PC-3 (cell line): ENCODE measurements at regions not wholly inside any gene's neighbourhood (a gene's known extent, or its start where the extent isn't known, plus 50 kb on each side); places are given as distances from the start of the nearest gene placed in this dataset.
A peak's percentile ranks its signal among the peaks of the same experiment; 100 is the strongest.

ENCODE experiments used
- ATAC-seq: fragments of 200-7000 bp; cut with Tn5 transposase; 2 replicates; pipeline ENCODE4 v1.9.1; 2020; ENCODE audit warnings: mild to moderate bottlenecking, moderate library complexity
- BruUV-seq: library from RNA; stranded (reverse); fragments of 400-500 nt; replicated peaks from 2 replicates; lab custom pipeline; 2021; lab: Mats Ljungman, UMichigan
- CTCF ChIA-PET: fragments of 300-600 bp; sonication (Branson Sonifier 250); formaldehyde crosslinking; loops from one replicate; lab custom pipeline; 2022; ENCODE audit warnings: antibody characterized with exemption; lab: Charles Lee
- POLR2A ChIA-PET: fragments of 300-600 bp; sonication (Branson Sonifier 250); formaldehyde crosslinking; loops from one replicate; lab custom pipeline; 2022; ENCODE audit warnings: antibody characterized with exemption; ENCODE audit not compliant: unreplicated experiment; lab: Charles Lee
- DNase-seq: peaks from one replicate; pipeline ENCODE4 v3.0.0-alpha.2; 2015
- H2AFZ ChIP-seq: fragments of 300-600 bp; sonication (generic); 2 replicates; pipeline ENCODE4 v1.6.0; 2016; ENCODE audit warnings: antibody characterized with exemption, low read length
- H3F3A ChIP-seq: fragments of 300-600 bp; sonication (generic); one replicate; pipeline ENCODE4 v1.6.0; 2017; ENCODE audit warnings: antibody characterized with exemption, low read length, control low read depth, mild to moderate bottlenecking; ENCODE audit not compliant: unreplicated experiment
- H3K27ac ChIP-seq: fragments of 300-600 bp; sonication (generic); 2 replicates; pipeline ENCODE4 v1.5.1; 2016; ENCODE audit warnings: mild to moderate bottlenecking, low read length
- H3K27me3 ChIP-seq: fragments of 300-600 bp; sonication (generic); 2 replicates; pipeline ENCODE4 v1.6.1; 2016; ENCODE audit warnings: low read length, mixed read lengths
- H3K36me3 ChIP-seq: fragments of 300-600 bp; sonication (generic); 2 replicates; pipeline ENCODE4 v1.6.1; 2016; ENCODE audit warnings: low read depth, mixed run types, low read length, mixed read lengths
- H3K4me1 ChIP-seq: fragments of 300-600 bp; sonication (generic); 2 replicates; pipeline ENCODE4 v1.5.1; 2016; ENCODE audit warnings: low read length; ENCODE audit not compliant: insufficient read depth
- H3K4me2 ChIP-seq: fragments of 300-600 bp; sonication (generic); 2 replicates; pipeline ENCODE4 v1.6.0; 2016; ENCODE audit warnings: low read length
- H3K4me3 ChIP-seq: fragments of 300-600 bp; sonication (generic); 2 replicates; pipeline ENCODE4 v1.5.1; 2016; ENCODE audit warnings: mild to moderate bottlenecking, low read length, mixed read lengths
- H3K79me2 ChIP-seq: fragments of 300-600 bp; sonication (generic); 2 replicates; pipeline ENCODE4 v1.6.1; 2017; ENCODE audit warnings: low read length, mixed read lengths
- H3K9ac ChIP-seq: fragments of 300-600 bp; sonication (generic); 2 replicates; pipeline ENCODE4 v1.6.0; 2016; ENCODE audit warnings: mild to moderate bottlenecking, low read length
- H3K9me2 ChIP-seq: fragments of 300-600 bp; sonication (generic); replicated peaks from 2 replicates; pipeline ENCODE4 v1.6.1; 2016; ENCODE audit warnings: mixed run types, low read length, mixed read lengths
- H3K9me3 ChIP-seq: fragments of 300-600 bp; sonication (generic); 2 replicates; pipeline ENCODE4 v1.6.1; 2016; ENCODE audit warnings: low read length, mixed read lengths
- H4K20me1 ChIP-seq: fragments of 300-600 bp; sonication (generic); 2 replicates; pipeline ENCODE4 v1.6.1; 2016; ENCODE audit warnings: low read length, mixed read lengths
- CTCF ChIP-seq: fragments of 300-600 bp; sonication (generic); conservative IDR thresholded peaks from 2 replicates; pipeline ENCODE4 v1.5.1; 2017; ENCODE audit warnings: antibody characterized with exemption, low read depth, mild to moderate bottlenecking, low read length
- EZH2 ChIP-seq: fragments of 300-600 bp; sonication (generic); IDR thresholded peaks from one replicate; pipeline ENCODE4 v1.6.1; 2017; ENCODE audit warnings: antibody characterized with exemption, mild to moderate bottlenecking, low read length; ENCODE audit not compliant: unreplicated experiment
- EZH2phosphoT487 ChIP-seq: fragments of 300-600 bp; sonication (generic); IDR thresholded peaks from 2 replicates; pipeline ENCODE4 v1.6.1; 2018; ENCODE audit warnings: mild to moderate bottlenecking, antibody characterized with exemption, low read length, borderline replicate concordance
- intact Hi-C: fragments of 100-400 bp; cut with micrococcal nuclease; formaldehyde crosslinking; loops from 2 replicates; pipeline ENCODE4 v1.9.0; 2023

GRCh38 chr15:24746094-24746493 lies 70.5 kb downstream of the NPAP1 start:
- Histone ChIP-seq H3K9ac (no peak overlapping the region), H4K20me1 (no peaks in the 10 kb centered on the region), H3K9me3 (peaks cover 6% of the 10 kb centered on the region; the same call in 1 of the 2 replicates), H3K79me2 (no peaks in the 10 kb centered on the region), H3K4me2 (no peak overlapping the region), H3K36me3 (no peaks in the 10 kb centered on the region), H3K9me2 (no peaks in the 10 kb centered on the region), H3K27ac (no peak overlapping the region), H3F3A (no peaks in the 10 kb centered on the region), H3K4me1 (0 out of 2 replicates have a peak, but pooled peaks cover 7% of the 10 kb centered on the region), H2AFZ (no peak overlapping the region), H3K4me3 (no peak overlapping the region), H3K27me3 (no peaks in the 10 kb centered on the region)
- no peak for TF ChIP-seq EZH2
- TF ChIP-seq EZH2phosphoT487 = no peak
- TF ChIP-seq CTCF = no peak
- CTCF ChIA-PET = no interaction called here
- DNase-seq (peak; percentile 64), ATAC-seq (no peak)
- intact Hi-C loops = no loop called here
- POLR2A ChIA-PET = no interaction called here
- BruUV-seq = no TSS peak

GRCh38 chr15:24747376-24747775 lies 71.8 kb downstream of the NPAP1 start:
- Histone ChIP-seq H4K20me1 (no peaks in the 10 kb centered on the region), H3K4me2 (no peak overlapping the region), H3K27me3 (no peaks in the 10 kb centered on the region), H3K36me3 (no peaks in the 10 kb centered on the region), H3K9me2 (no peaks in the 10 kb centered on the region), H3K27ac (no peak overlapping the region), H2AFZ (no peak overlapping the region), H3K9ac (no peak overlapping the region), H3K4me1 (0 out of 2 replicates have a peak, but pooled peaks cover 7% of the 10 kb centered on the region), H3K4me3 (no peak overlapping the region), H3K79me2 (no peaks in the 10 kb centered on the region), H3F3A (no peaks in the 10 kb centered on the region), H3K9me3 (peaks cover 13% of the 10 kb centered on the region)
- no TSS peak for BruUV-seq
- POLR2A ChIA-PET = no interaction called here
- CTCF ChIA-PET = no interaction called here
- no peak for DNase-seq
- TF ChIP-seq CTCF (no peak), EZH2phosphoT487 (no peak), EZH2 (no peak)
- no peak for ATAC-seq
- intact Hi-C loops = no loop called here

GRCh38 chr15:24748812-24749439 lies 73.4 kb downstream of the NPAP1 start:
- ChIA-PET POLR2A (no interaction called here), CTCF (no interaction called here)
- H2AFZ ChIP-seq = no peak overlapping the region
- no peak for TF ChIP-seq EZH2
- TF ChIP-seq CTCF = no peak
- TF ChIP-seq EZH2phosphoT487 = no peak
- intact Hi-C loops = no loop called here
- 0 out of 2 replicates have a peak, but pooled peaks cover 7% of the 10 kb centered on the region for H3K4me1 ChIP-seq
- no peak overlapping the region for H3K9ac ChIP-seq
- H3K36me3 ChIP-seq = no peaks in the 10 kb centered on the region
- no peak overlapping the region for H3K4me3 ChIP-seq
- H3K4me2 ChIP-seq = no peak overlapping the region
- H4K20me1 ChIP-seq = no peaks in the 10 kb centered on the region
- no TSS peak for BruUV-seq
- H3K9me2 ChIP-seq = no peaks in the 10 kb centered on the region
- ATAC-seq (no peak), DNase-seq (no peak)
- H3K9me3 ChIP-seq = peaks cover 13% of the 10 kb centered on the region
- no peaks in the 10 kb centered on the region for H3K79me2 ChIP-seq
- no peaks in the 10 kb centered on the region for H3F3A ChIP-seq
- H3K27ac ChIP-seq = no peak overlapping the region
- no peaks in the 10 kb centered on the region for H3K27me3 ChIP-seq
